WTC11 (cell line): ENCODE measurements at regions not wholly inside any gene's neighbourhood (a gene's known extent, or its start where the extent isn't known, plus 50 kb on each side); places are given as distances from the start of the nearest gene placed in this dataset.

ENCODE experiments used
- ATAC-seq: fragments of 200-7000 bp; cut with Tn5 transposase; 2 replicates; pipeline ENCODE4 v1.10.0; 2021; ENCODE audit warnings: mild to moderate bottlenecking, moderate library complexity
- CTCF ChIA-PET: fragments of 300-600 bp; sonication (Branson Sonifier 250); formaldehyde crosslinking; loops from one replicate; lab custom pipeline; 2021; ENCODE audit warnings: antibody characterized with exemption; lab: Charles Lee
- POLR2A ChIA-PET: fragments of 350-600 bp; sonication (Branson Sonifier 250); formaldehyde crosslinking; loops from one replicate; lab custom pipeline; 2021; ENCODE audit warnings: antibody characterized with exemption; lab: Charles Lee
- DNase-seq: peaks from one replicate; pipeline ENCODE4 v3.0.0; 2021; ENCODE audit warnings: low spot score
- H3K27ac Mint-ChIP-seq: 2 replicates; pipeline ENCODE4 v1.8.0; 2021; ENCODE audit warnings: mixed read lengths
- H3K27me3 Mint-ChIP-seq: 2 replicates; pipeline ENCODE4 v1.8.0; 2021; ENCODE audit warnings: low read depth, mild to moderate bottlenecking, moderate library complexity, mixed read lengths
- H3K36me3 Mint-ChIP-seq: 2 replicates; pipeline ENCODE4 v1.8.0; 2021; ENCODE audit warnings: mixed read lengths
- H3K4me1 Mint-ChIP-seq: 2 replicates; pipeline ENCODE4 v1.8.0; 2022; ENCODE audit warnings: mixed read lengths
- H3K4me3 Mint-ChIP-seq: 2 replicates; pipeline ENCODE4 v1.8.0; 2021; ENCODE audit warnings: mild to moderate bottlenecking, moderate library complexity, mixed read lengths
- H3K9me3 Mint-ChIP-seq: 2 replicates; pipeline ENCODE4 v1.8.0; 2021; ENCODE audit warnings: mixed read lengths
- AFF4 ChIP-seq: sonication (generic); formaldehyde crosslinking; IDR thresholded peaks from 2 replicates; pipeline ENCODE4 v1.8.1; 2023; ENCODE audit warnings: mild to moderate bottlenecking, missing genetic modification reagents, borderline replicate concordance
- ATF1 ChIP-seq: sonication (generic); formaldehyde crosslinking; IDR thresholded peaks from 2 replicates; pipeline ENCODE4 v1.8.1; 2023; ENCODE audit warnings: mild to moderate bottlenecking, moderate library complexity, missing genetic modification reagents
- ATF2 ChIP-seq: sonication (generic); formaldehyde crosslinking; IDR thresholded peaks from 2 replicates; pipeline ENCODE4 v1.8.1; 2022; ENCODE audit warnings: low read depth, missing genetic modification reagents, borderline replicate concordance
- CREB1 ChIP-seq: sonication (generic); formaldehyde crosslinking; IDR thresholded peaks from 2 replicates; pipeline ENCODE4 v1.8.0; 2023; ENCODE audit warnings: mild to moderate bottlenecking, missing genetic modification reagents
- FOXP1 ChIP-seq: sonication (generic); formaldehyde crosslinking; IDR thresholded peaks from 2 replicates; pipeline ENCODE4 v1.8.0; 2022; ENCODE audit warnings: missing genetic modification reagents, mild to moderate bottlenecking, moderate library complexity, borderline replicate concordance
- FOXP4 ChIP-seq: sonication (generic); formaldehyde crosslinking; IDR thresholded peaks from 2 replicates; pipeline ENCODE4 v1.8.0; 2022; ENCODE audit warnings: mild to moderate bottlenecking, missing genetic modification reagents
- GRHL2 ChIP-seq: fragments of 250-450 bp; sonication (Bioruptor Pico); IDR thresholded peaks from 2 replicates; pipeline ENCODE4 v1.8.0; 2022; ENCODE audit warnings: mild to moderate bottlenecking, moderate library complexity; ENCODE audit not compliant: insufficient replicate concordance, severe bottlenecking
- KAT7 ChIP-seq: sonication (generic); formaldehyde crosslinking; IDR thresholded peaks from 2 replicates; pipeline ENCODE4 v1.8.1; 2023; ENCODE audit warnings: missing genetic modification reagents, mild to moderate bottlenecking, borderline replicate concordance
- MAX ChIP-seq: sonication (generic); formaldehyde crosslinking; IDR thresholded peaks from 2 replicates; pipeline ENCODE4 v1.8.0; 2022; ENCODE audit warnings: mild to moderate bottlenecking, missing genetic modification reagents
- MYBL2 ChIP-seq: sonication (generic); formaldehyde crosslinking; IDR thresholded peaks from 2 replicates; pipeline ENCODE4 v1.8.1; 2023; ENCODE audit warnings: mild to moderate bottlenecking, moderate library complexity, missing genetic modification reagents
- NFE2L1 ChIP-seq: sonication (generic); formaldehyde crosslinking; IDR thresholded peaks from 2 replicates; pipeline ENCODE4 v1.8.1; 2023; ENCODE audit warnings: missing genetic modification reagents
- NR3C1 ChIP-seq: sonication (generic); formaldehyde crosslinking; conservative IDR thresholded peaks from 2 replicates; pipeline ENCODE4 v1.8.1; 2023; ENCODE audit warnings: low read depth, mild to moderate bottlenecking, missing genetic modification reagents
- RELA ChIP-seq: sonication (generic); formaldehyde crosslinking; IDR thresholded peaks from 2 replicates; pipeline ENCODE4 v1.8.1; 2022; ENCODE audit warnings: missing genetic modification reagents, mild to moderate bottlenecking, borderline replicate concordance
- SMAD4 ChIP-seq: sonication (generic); formaldehyde crosslinking; IDR thresholded peaks from 2 replicates; pipeline ENCODE4 v1.8.0; 2022; ENCODE audit warnings: mild to moderate bottlenecking, missing genetic modification reagents
- ZBTB43 ChIP-seq: sonication (generic); formaldehyde crosslinking; IDR thresholded peaks from 2 replicates; pipeline ENCODE4 v1.8.1; 2023; ENCODE audit warnings: mild to moderate bottlenecking, missing genetic modification reagents
- ZNF423 ChIP-seq: fragments of 250-450 bp; sonication (Bioruptor Pico); IDR thresholded peaks from 2 replicates; pipeline ENCODE4 v2.1.2; 2022; ENCODE audit warnings: mild to moderate bottlenecking, moderate library complexity
- ZNF532 ChIP-seq: fragments of 250-450 bp; sonication (Bioruptor Pico); IDR thresholded peaks from 2 replicates; pipeline ENCODE4 v1.9.0; 2021; ENCODE audit warnings: mild to moderate bottlenecking, borderline replicate concordance

GRCh38 chr6:113731541-113731940, 125.6 kb upstream of the MARCKS start (continued):
- TF ChIP-seq ZNF532 (CRISPR knock-in tag) (no peak), GRHL2 (CRISPR knock-in tag) (no peak), SMAD4 (no peak)
- TF ChIP-seq, all 79 proteins: peak for 0

GRCh38 chr6:113732384-113732966, 124.7 kb upstream of the MARCKS start:
- Mint-ChIP-seq H3K9me3 (no peaks in the 10 kb centered on the region), H3K36me3 (no peaks in the 10 kb centered on the region), H3K27ac (no peak overlapping the region), H3K4me3 (no peak overlapping the region), H3K27me3 (no peaks in the 10 kb centered on the region), H3K4me1 (no peaks in the 10 kb centered on the region)
- ATAC-seq (no peak), DNase-seq (no peak)
- TF ChIP-seq NFE2L1 (CRISPR knock-in tag) (no peak), RELA (CRISPR knock-in tag) (no peak), MYBL2 (CRISPR knock-in tag) (no peak), KAT7 (CRISPR knock-in tag) (no peak), ATF2 (CRISPR knock-in tag) (no peak), FOXP4 (CRISPR knock-in tag) (no peak), ZNF423 (CRISPR knock-in tag) (no peak), ZBTB43 (CRISPR knock-in tag) (no peak), FOXP1 (CRISPR knock-in tag) (no peak), ATF1 (no peak), AFF4 (CRISPR knock-in tag) (no peak), NR3C1 (no peak), MAX (CRISPR knock-in tag) (no peak), CREB1 (CRISPR knock-in tag) (no peak)
- CTCF ChIA-PET = no interaction called here
- POLR2A ChIA-PET = no interaction called here
